Activated T-cell treated with anti-CD3 and anti-CD28 coated beads, Interleukin-2, amount 50 U/mL, for 24 hours (primary cell): ENCODE measurements at regions not wholly inside any gene's neighbourhood (a gene's known extent, or its start where the extent isn't known, plus 50 kb on each side); places are given as distances from the start of the nearest gene placed in this dataset.
"Not testable (repeated sequence)": the region's sequence is repeated elsewhere in the genome, so short reads cannot be mapped to it uniquely, and the experiment has no call there.

Experiments
- DNase-seq: peaks from one replicate; pipeline ENCODE4 v3.0.0-alpha.2; 2020
- H3K27ac Mint-ChIP-seq: 2 replicates; pipeline ENCODE4 v1.8.0; 2020; ENCODE audit warnings: mild to moderate bottlenecking, mixed read lengths
- H3K27me3 Mint-ChIP-seq: 2 replicates; pipeline ENCODE4 v1.8.0; 2020; ENCODE audit warnings: mixed read lengths
- H3K36me3 Mint-ChIP-seq: 2 replicates; pipeline ENCODE4 v1.8.0; 2020; ENCODE audit warnings: low read depth, mixed read lengths
- H3K4me1 Mint-ChIP-seq: 2 replicates; pipeline ENCODE4 v1.8.0; 2020; ENCODE audit warnings: low read depth, mixed read lengths
- H3K4me3 Mint-ChIP-seq: 2 replicates; pipeline ENCODE4 v1.8.0; 2020; ENCODE audit warnings: mild to moderate bottlenecking, moderate library complexity, mixed read lengths
- H3K9me3 Mint-ChIP-seq: 2 replicates; pipeline ENCODE4 v1.8.0; 2020; ENCODE audit warnings: mixed read lengths

GRCh38 chr12:111247083-111247783 lies 121.7 kb downstream of the PHETA1 start:
- DNase-seq: no peak
- H3K36me3 Mint-ChIP-seq: no peaks in the 10 kb centered on the region

GRCh38 chr12:111246477-111247011 lies 122.4 kb downstream of the PHETA1 start:
- Mint-ChIP-seq H3K36me3 (no peaks in the 10 kb centered on the region), H3K27ac (no peak overlapping the region), H3K4me1 (no peaks in the 10 kb centered on the region), H3K4me3 (no peak overlapping the region), H3K9me3 (peaks cover 4% of the 10 kb centered on the region), H3K27me3 (no peaks in the 10 kb centered on the region)
- no peak for DNase-seq

More at GRCh38 chr12:111247083-111247783, 121.7 kb downstream of the PHETA1 start:
- Mint-ChIP-seq H3K27ac (no peak overlapping the region), H3K4me1 (no peaks in the 10 kb centered on the region), H3K9me3 (peaks cover 4% of the 10 kb centered on the region), H3K27me3 (no peaks in the 10 kb centered on the region), H3K4me3 (no peak overlapping the region)

- H3K9me3 Mint-ChIP-seq: peaks cover 4% of the 10 kb centered on the region
- H3K4me3 Mint-ChIP-seq: no peak overlapping the region
- H3K27me3 Mint-ChIP-seq: no peaks in the 10 kb centered on the region
- no peaks in the 10 kb centered on the region for H3K4me1 Mint-ChIP-seq
- no peaks in the 10 kb centered on the region for H3K36me3 Mint-ChIP-seq
- DNase-seq: no peak
- no peak overlapping the region for H3K27ac Mint-ChIP-seq
These were observed 123.0 kb downstream of the PHETA1 start for GRCh38 chr12:111245701-111246476.

GRCh38 chr12:111244673-111245072 lies 124.2 kb downstream of the PHETA1 start:
- Mint-ChIP-seq H3K36me3 (no peaks in the 10 kb centered on the region), H3K27ac (no peak overlapping the region), H3K4me1 (no peaks in the 10 kb centered on the region), H3K27me3 (peaks cover 2% of the 10 kb centered on the region), H3K4me3 (no peak overlapping the region), H3K9me3 (peaks cover 4% of the 10 kb centered on the region)
- DNase-seq: no peak

GRCh38 chr12:111242817-111243216 lies 126.1 kb downstream of the PHETA1 start:
- H3K4me1 Mint-ChIP-seq, DNase-seq, H3K27ac Mint-ChIP-seq, H3K27me3 Mint-ChIP-seq, H3K4me3 Mint-ChIP-seq, H3K9me3 Mint-ChIP-seq, H3K36me3 Mint-ChIP-seq: not testable (repeated sequence)

GRCh38 chr12:111242184-111242583 lies 126.7 kb downstream of the PHETA1 start:
- Mint-ChIP-seq H3K27ac (no peak overlapping the region), H3K4me1 (no peaks in the 10 kb centered on the region), H3K27me3 (peaks cover 9% of the 10 kb centered on the region)

GRCh38 chr12:111240374-111240773 lies 128.5 kb downstream of the PHETA1 start:
- Mint-ChIP-seq H3K27ac (no peak overlapping the region), H3K4me1 (no peaks in the 10 kb centered on the region), H3K27me3 (peaks cover 17% of the 10 kb centered on the region), H3K36me3 (no peaks in the 10 kb centered on the region), H3K9me3 (peaks cover 4% of the 10 kb centered on the region), H3K4me3 (no peak overlapping the region)
- no peak for DNase-seq

More at GRCh38 chr12:111242184-111242583, 126.7 kb downstream of the PHETA1 start:
- Mint-ChIP-seq H3K9me3 (peaks cover 4% of the 10 kb centered on the region), H3K36me3 (no peaks in the 10 kb centered on the region), H3K4me3 (no peak overlapping the region)
- DNase-seq: no peak

GRCh38 chr12:111239235-111239634 lies 129.7 kb downstream of the PHETA1 start:
- no peak for DNase-seq
- Mint-ChIP-seq H3K4me1 (no peaks in the 10 kb centered on the region), H3K27ac (no peak overlapping the region), H3K4me3 (no peak overlapping the region), H3K36me3 (no peaks in the 10 kb centered on the region), H3K9me3 (peaks cover under 1% of the 10 kb centered on the region), H3K27me3 (peaks cover 22% of the 10 kb centered on the region)

- Mint-ChIP-seq H3K9me3 (no peaks in the 10 kb centered on the region), H3K36me3 (no peaks in the 10 kb centered on the region), H3K27ac (no peak overlapping the region), H3K27me3 (peaks cover 24% of the 10 kb centered on the region), H3K4me1 (no peaks in the 10 kb centered on the region), H3K4me3 (no peak overlapping the region)
- no peak for DNase-seq
These were observed 130.7 kb downstream of the PHETA1 start for GRCh38 chr12:111238075-111238734.

- not testable (repeated sequence) for H3K27ac Mint-ChIP-seq, H3K4me1 Mint-ChIP-seq, H3K4me3 Mint-ChIP-seq, H3K36me3 Mint-ChIP-seq, DNase-seq, H3K9me3 Mint-ChIP-seq
- H3K27me3 Mint-ChIP-seq: peaks cover 30% of the 10 kb centered on the region
These were observed 134.4 kb downstream of the PHETA1 start for GRCh38 chr12:111234491-111234890.

- Mint-ChIP-seq H3K27ac (no peak overlapping the region), H3K4me3 (no peak overlapping the region), H3K9me3 (no peaks in the 10 kb centered on the region), H3K27me3 (peaks cover 30% of the 10 kb centered on the region), H3K36me3 (no peaks in the 10 kb centered on the region), H3K4me1 (no peaks in the 10 kb centered on the region)
- no peak for DNase-seq
These were observed 135.1 kb downstream of the PHETA1 start for GRCh38 chr12:111233786-111234185.

- DNase-seq: no peak
- Mint-ChIP-seq H3K27ac (no peak overlapping the region), H3K27me3 (peaks cover 17% of the 10 kb centered on the region), H3K4me3 (no peak overlapping the region), H3K4me1 (no peaks in the 10 kb centered on the region), H3K9me3 (no peaks in the 10 kb centered on the region), H3K36me3 (no peaks in the 10 kb centered on the region)
These were observed 138.2 kb downstream of the PHETA1 start for GRCh38 chr12:111230649-111231048.

- no peaks in the 10 kb centered on the region for H3K9me3 Mint-ChIP-seq
- no peak for DNase-seq
These were observed 139.8 kb downstream of the PHETA1 start for GRCh38 chr12:111228916-111229666.

More at GRCh38 chr12:111228916-111229666, 139.8 kb downstream of the PHETA1 start:
- Mint-ChIP-seq H3K27me3 (peaks cover 8% of the 10 kb centered on the region), H3K4me3 (no peak overlapping the region), H3K4me1 (peaks cover 7% of the 10 kb centered on the region), H3K27ac (no peak overlapping the region), H3K36me3 (no peaks in the 10 kb centered on the region)
